Ishikawa (cell line): ENCODE measurements at regions not wholly inside any gene's neighbourhood (a gene's known extent, or its start where the extent isn't known, plus 50 kb on each side); places are given as distances from the start of the nearest gene placed in this dataset.

Experiments
- CEBPB ChIP-seq: IDR thresholded peaks from 2 replicates; pipeline ENCODE4 v1.6.1; 2012
- CREB1 ChIP-seq: IDR thresholded peaks from 2 replicates; pipeline ENCODE4 v1.6.1; 2012; ENCODE audit warnings: low read depth
- EGR1 ChIP-seq: IDR thresholded peaks from 2 replicates; pipeline ENCODE4 v1.6.1; 2012
- EP300 ChIP-seq: IDR thresholded peaks from 2 replicates; pipeline ENCODE4 v1.6.1; 2012; ENCODE audit warnings: borderline replicate concordance
- FOXM1 ChIP-seq: IDR thresholded peaks from 2 replicates; pipeline ENCODE4 v1.6.1; 2012; ENCODE audit warnings: low read depth, borderline replicate concordance
- NFIC ChIP-seq: IDR thresholded peaks from 2 replicates; pipeline ENCODE4 v1.6.1; 2012
- RAD21 ChIP-seq: IDR thresholded peaks from 2 replicates; pipeline ENCODE4 v1.6.1; 2012; ENCODE audit warnings: low read depth
- TAF1 ChIP-seq: IDR thresholded peaks from 2 replicates; pipeline ENCODE4 v1.6.1; 2012; ENCODE audit warnings: low read depth, mild to moderate bottlenecking
- TCF12 ChIP-seq: IDR thresholded peaks from 2 replicates; pipeline ENCODE4 v1.6.1; 2012; ENCODE audit warnings: low read depth
- TEAD4 ChIP-seq: IDR thresholded peaks from 2 replicates; pipeline ENCODE4 v1.6.1; 2012
- YY1 ChIP-seq: IDR thresholded peaks from 2 replicates; pipeline ENCODE4 v1.6.1; 2012; ENCODE audit warnings: low read depth
- ZBTB7A ChIP-seq: IDR thresholded peaks from 2 replicates; pipeline ENCODE4 v1.6.1; 2012; ENCODE audit warnings: low read depth
- TF ChIP-seq, protein P1 (sequence below): IDR thresholded peaks from 2 replicates; pipeline ENCODE4 v1.6.1; 2012
- TF ChIP-seq, protein P2 (sequence below): IDR thresholded peaks from 2 replicates; pipeline ENCODE4 v1.6.1; 2012
- TF ChIP-seq, protein P3 (sequence below): IDR thresholded peaks from 2 replicates; pipeline ENCODE4 v1.6.1; 2012; ENCODE audit warnings: low read depth, mild to moderate bottlenecking

DNA sequence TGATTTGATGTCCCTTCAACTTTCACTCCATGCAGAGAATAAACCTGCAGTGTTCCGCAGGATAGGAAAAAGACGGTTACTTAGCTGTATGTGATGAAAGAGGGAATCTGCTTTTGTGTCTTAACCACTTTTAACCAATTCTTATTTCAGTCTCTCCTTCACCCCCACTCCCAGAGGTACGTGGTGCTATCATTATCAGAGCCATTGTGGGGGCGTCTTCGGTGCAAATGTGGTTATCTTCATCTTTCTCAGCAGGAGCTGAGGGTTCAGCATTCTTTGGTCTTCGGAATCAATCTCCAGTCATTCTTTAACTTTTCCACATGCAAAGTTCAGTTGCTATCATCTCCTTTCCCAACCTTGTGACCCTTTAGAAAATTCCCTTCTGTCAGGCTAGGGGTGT lies 219.9 kb upstream of the LYZL1 start:
- TF ChIP-seq YY1 (no peak), NFIC (no peak), TEAD4 (no peak), TAF1 (no peak), FOXM1 (no peak), CREB1 (no peak), EP300 (no peak), RAD21 (no peak), CEBPB (no peak), EGR1 (no peak), ZBTB7A (no peak), TCF12 (no peak)
- TF ChIP-seq, protein P1, sequence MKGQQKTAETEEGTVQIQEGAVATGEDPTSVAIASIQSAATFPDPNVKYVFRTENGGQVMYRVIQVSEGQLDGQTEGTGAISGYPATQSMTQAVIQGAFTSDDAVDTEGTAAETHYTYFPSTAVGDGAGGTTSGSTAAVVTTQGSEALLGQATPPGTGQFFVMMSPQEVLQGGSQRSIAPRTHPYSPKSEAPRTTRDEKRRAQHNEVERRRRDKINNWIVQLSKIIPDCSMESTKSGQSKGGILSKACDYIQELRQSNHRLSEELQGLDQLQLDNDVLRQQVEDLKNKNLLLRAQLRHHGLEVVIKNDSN = no peak
- TF ChIP-seq, protein P2, sequence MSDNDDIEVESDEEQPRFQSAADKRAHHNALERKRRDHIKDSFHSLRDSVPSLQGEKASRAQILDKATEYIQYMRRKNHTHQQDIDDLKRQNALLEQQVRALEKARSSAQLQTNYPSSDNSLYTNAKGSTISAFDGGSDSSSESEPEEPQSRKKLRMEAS = no peak
- TF ChIP-seq, protein P3, sequence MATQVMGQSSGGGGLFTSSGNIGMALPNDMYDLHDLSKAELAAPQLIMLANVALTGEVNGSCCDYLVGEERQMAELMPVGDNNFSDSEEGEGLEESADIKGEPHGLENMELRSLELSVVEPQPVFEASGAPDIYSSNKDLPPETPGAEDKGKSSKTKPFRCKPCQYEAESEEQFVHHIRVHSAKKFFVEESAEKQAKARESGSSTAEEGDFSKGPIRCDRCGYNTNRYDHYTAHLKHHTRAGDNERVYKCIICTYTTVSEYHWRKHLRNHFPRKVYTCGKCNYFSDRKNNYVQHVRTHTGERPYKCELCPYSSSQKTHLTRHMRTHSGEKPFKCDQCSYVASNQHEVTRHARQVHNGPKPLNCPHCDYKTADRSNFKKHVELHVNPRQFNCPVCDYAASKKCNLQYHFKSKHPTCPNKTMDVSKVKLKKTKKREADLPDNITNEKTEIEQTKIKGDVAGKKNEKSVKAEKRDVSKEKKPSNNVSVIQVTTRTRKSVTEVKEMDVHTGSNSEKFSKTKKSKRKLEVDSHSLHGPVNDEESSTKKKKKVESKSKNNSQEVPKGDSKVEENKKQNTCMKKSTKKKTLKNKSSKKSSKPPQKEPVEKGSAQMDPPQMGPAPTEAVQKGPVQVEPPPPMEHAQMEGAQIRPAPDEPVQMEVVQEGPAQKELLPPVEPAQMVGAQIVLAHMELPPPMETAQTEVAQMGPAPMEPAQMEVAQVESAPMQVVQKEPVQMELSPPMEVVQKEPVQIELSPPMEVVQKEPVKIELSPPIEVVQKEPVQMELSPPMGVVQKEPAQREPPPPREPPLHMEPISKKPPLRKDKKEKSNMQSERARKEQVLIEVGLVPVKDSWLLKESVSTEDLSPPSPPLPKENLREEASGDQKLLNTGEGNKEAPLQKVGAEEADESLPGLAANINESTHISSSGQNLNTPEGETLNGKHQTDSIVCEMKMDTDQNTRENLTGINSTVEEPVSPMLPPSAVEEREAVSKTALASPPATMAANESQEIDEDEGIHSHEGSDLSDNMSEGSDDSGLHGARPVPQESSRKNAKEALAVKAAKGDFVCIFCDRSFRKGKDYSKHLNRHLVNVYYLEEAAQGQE = no peak

DNA sequence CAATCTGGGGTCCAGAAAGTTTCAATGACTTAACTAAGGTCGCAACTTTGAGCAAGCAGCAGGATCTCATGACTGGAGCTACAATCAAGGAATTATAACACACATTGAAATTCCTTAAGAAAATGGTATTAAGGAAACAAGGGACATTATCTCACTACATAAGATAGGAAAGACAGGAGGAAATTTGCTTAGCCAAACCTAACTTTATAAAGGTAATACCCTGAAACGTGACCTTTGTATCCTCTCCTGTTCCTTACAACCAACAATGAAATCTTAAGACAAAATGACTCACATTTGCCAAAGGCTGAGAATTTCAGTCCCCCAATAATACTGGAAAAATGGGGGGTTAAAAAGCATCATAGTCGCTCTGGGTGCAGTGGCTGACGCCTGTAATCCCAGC lies 218.9 kb upstream of the LYZL1 start:
- TF ChIP-seq CEBPB (no peak), CREB1 (no peak)
- TF ChIP-seq, protein P3 = no peak

DNA sequence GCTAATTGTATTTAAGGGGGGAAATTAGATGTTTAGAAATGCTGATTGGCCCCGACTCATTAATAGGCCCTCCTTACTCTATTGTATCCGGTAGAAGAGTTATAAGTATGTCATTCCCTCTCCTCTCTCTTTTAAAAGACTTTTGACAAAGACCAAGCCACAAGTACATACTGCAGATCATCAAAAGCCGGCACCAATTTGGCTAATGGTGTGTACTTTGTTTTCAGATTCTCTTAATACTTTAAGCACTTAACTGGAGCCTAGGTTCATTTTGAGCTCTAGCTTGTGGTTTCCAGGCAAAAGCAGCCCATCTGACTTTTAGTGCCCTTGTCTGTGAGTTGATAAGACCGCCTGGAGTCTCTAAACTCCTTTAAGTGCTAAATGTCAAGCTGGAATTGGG lies 210.0 kb upstream of the LYZL1 start:
- TF ChIP-seq EP300 = no peak
- TF ChIP-seq, protein P2 = no peak
- TF ChIP-seq RAD21 = no peak
- no peak for TF ChIP-seq TEAD4
- TF ChIP-seq CEBPB = no peak
- TF ChIP-seq FOXM1 = no peak
- TF ChIP-seq YY1 = no peak
- TF ChIP-seq, protein P3 = no peak
- no peak for TF ChIP-seq EGR1
- TF ChIP-seq NFIC = no peak
- TF ChIP-seq CREB1 = no peak
- no peak for TF ChIP-seq TCF12

DNA sequence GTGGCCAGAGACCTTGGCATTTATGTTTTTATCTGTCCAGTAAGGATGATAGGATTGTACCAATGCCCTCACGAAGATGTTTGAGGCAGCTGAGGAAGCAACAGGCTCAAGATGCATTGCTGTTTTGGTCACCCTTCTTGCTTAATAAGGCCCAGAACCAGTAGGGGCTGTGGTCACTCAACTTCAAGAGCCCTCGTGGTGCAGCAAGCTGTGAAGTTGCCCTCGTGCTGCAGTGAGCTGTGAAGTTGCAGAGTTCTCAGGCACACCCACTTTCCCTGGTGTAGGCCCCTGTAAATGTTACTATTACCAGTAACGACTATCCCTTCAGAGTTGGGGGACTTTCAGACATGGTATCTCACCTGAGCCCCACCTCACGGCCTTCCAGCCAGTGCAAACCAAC lies 207.6 kb upstream of the LYZL1 start:
- TF ChIP-seq ZBTB7A (no peak), YY1 (no peak), TAF1 (no peak), CREB1 (no peak), EGR1 (no peak), EP300 (no peak), CEBPB (no peak)
- TF ChIP-seq, protein P1 = no peak

DNA sequence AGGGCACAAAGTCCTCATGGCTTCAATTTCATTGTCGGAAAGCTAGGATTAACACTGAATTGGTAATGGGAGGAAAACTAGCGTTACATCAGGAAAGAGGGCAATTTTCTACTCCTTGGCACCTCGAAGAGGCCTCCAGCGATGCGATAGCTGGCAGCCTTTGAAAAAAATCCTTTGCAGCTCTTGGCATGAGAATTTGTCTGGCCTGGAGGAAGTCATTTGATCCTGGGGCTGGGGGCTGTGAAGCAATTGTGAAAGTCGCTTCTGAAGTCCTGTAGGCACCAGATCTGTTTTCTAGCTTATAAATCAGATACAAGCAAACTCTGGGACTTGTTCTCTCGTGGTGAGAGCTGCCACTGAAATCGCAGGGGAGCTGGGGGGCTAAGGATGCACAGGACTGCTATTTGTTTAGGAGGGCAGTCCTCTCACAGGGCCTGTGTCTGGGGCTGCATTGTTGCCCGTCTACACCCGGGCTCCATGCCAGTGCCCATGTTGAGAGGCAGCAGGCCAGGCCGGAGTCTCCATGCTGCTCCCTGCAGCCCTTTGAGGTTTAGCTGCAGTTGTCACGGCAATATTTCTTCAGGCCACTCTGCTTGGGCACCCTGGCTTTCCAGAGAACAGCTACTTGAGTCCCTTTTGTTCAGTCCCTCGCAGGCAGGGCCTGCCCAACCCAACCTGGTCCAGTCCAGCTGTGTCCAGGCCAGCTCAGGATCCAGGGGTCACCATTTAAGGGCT lies 206.8 kb upstream of the LYZL1 start:
- TF ChIP-seq CEBPB = no peak
- TF ChIP-seq TEAD4 = no peak
- TF ChIP-seq YY1 = no peak
- no peak for TF ChIP-seq CREB1
- no peak for TF ChIP-seq ZBTB7A
- TF ChIP-seq RAD21 = no peak
- no peak for TF ChIP-seq EP300
- TF ChIP-seq EGR1 = no peak
- TF ChIP-seq TAF1 = no peak
- no peak for TF ChIP-seq TCF12
